ENCODE measurements at regions not wholly inside any gene's neighbourhood (a gene's known extent, or its start where the extent isn't known, plus 50 kb on each side); places are given as distances from the start of the nearest gene placed in this dataset.

DNA sequence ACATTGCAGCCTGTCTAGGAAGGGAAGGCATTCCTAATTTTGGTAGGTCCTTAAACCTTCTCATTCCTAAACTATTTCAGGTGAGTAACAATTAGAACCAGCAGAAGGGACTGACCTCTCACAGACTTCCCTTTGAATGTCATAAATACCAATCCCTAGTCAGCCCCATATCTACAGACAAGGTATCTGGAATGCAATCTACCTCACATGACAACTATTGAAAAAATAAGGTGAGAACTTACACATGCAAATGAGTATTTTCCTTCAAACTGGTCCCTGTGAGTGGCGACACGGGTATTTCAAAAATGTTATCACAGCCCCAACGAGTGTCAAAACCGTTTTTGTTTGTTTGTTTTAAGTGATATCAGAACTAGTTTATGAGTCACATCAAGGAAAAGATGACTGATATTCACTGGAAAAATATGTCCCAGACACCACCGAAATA lies 102.4 kb upstream of the VCX2 start:
- H3K4me3 ChIP-seq = no peak overlapping the region
- WGBS, 2 donors = 61 to 68% methylated on average over 5 of the region's 5 CpGs
- no peaks in the 10 kb centered on the region for H3K36me3 ChIP-seq
- no peaks in the 10 kb centered on the region for H3K9me3 ChIP-seq
- DNase-seq = no peak
- H3K27ac ChIP-seq = no peak overlapping the region
- H3K4me1 ChIP-seq = no peaks in the 10 kb centered on the region
- H3K27me3 ChIP-seq = no peaks in the 10 kb centered on the region
- intact Hi-C loops (cut with DNase I) = no loop called here
- TF ChIP-seq, protein P1, sequence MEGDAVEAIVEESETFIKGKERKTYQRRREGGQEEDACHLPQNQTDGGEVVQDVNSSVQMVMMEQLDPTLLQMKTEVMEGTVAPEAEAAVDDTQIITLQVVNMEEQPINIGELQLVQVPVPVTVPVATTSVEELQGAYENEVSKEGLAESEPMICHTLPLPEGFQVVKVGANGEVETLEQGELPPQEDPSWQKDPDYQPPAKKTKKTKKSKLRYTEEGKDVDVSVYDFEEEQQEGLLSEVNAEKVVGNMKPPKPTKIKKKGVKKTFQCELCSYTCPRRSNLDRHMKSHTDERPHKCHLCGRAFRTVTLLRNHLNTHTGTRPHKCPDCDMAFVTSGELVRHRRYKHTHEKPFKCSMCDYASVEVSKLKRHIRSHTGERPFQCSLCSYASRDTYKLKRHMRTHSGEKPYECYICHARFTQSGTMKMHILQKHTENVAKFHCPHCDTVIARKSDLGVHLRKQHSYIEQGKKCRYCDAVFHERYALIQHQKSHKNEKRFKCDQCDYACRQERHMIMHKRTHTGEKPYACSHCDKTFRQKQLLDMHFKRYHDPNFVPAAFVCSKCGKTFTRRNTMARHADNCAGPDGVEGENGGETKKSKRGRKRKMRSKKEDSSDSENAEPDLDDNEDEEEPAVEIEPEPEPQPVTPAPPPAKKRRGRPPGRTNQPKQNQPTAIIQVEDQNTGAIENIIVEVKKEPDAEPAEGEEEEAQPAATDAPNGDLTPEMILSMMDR (IDR thresholded peaks at IDR 0.05) = no peak
- TF ChIP-seq POLR2A (IDR thresholded peaks at IDR 0.05) = no peak

DNA sequence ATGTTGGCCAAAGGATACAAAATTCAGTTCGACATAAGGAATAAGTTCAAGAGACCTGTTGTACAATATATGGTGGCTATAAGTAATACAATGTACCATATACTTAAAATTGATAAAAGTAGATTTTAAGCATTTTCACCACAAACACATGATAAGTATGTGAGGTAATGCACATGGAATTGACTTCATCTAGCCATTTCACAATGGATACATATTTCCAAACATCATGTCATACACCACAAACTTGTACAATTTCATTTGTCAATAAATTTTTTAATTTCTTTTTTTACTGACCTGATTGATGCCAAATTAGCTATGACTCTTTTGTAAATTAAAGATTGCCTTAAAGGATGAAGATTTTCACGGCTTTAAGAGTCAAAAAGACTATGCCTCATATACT lies 103.1 kb upstream of the VCX2 start:
- WGBS, 2 donors = 68 to 92% methylated on average over 2 of the region's 2 CpGs
- Histone ChIP-seq H3K4me3 (no peak overlapping the region), H3K36me3 (no peaks in the 10 kb centered on the region), H3K27me3 (no peaks in the 10 kb centered on the region), H3K27ac (no peak overlapping the region), H3K9me3 (no peaks in the 10 kb centered on the region), H3K4me1 (no peaks in the 10 kb centered on the region)
- DNase-seq = no peak
- intact Hi-C loops (cut with DNase I) = no loop called here
- TF ChIP-seq, protein P1 (IDR thresholded peaks at IDR 0.05) = no peak
- no peak for TF ChIP-seq POLR2A (IDR thresholded peaks at IDR 0.05)

DNA sequence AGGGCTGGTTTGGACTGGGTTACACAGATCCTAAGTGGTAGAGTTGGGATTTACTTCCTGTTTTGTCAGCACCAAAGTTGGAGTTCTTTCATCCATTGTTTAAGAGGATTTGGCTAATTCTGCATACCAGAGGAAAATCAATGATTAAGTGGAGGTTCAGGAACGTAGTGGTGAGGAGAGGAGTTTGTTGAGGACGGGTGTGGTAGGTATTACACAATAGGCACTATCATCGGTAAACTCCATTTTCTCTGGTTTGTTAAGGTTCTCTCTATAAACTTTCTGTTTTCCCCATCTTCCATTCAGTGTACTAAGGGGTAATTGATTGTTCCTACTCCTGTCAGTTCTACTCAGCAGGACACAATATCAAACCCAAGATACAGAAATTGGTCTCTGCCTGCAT lies 107.5 kb upstream of the VCX2 start:
- Histone ChIP-seq H3K4me3 (no peak overlapping the region), H3K27me3 (no peaks in the 10 kb centered on the region), H3K9me3 (no peaks in the 10 kb centered on the region), H3K27ac (no peak overlapping the region), H3K36me3 (no peaks in the 10 kb centered on the region), H3K4me1 (no peaks in the 10 kb centered on the region)
- WGBS, 2 donors = 41 to 42% methylated on average over 3 of the region's 3 CpGs
- TF ChIP-seq, protein P1 (IDR thresholded peaks at IDR 0.05) = no peak
- TF ChIP-seq POLR2A (IDR thresholded peaks at IDR 0.05) = no peak
- intact Hi-C loops (cut with DNase I) = no loop called here
- no peak for DNase-seq

DNA sequence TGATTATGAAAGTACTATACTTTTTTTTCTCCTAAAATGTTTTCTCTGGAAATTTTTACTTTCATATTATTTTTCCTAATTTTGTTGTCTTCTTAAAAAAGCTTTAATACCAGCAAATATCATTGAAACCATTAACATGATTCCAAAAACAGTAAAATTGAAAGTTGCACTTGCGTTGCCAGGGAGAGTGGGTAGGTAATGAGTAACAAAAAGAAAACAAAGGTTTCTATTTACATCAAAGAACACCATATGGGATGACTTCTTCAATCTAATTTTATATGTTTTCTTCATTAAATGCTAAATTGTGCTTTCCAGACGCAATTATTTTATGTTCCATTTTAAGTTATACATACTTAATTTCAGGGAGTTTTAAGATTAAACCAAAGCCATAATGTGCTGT lies 108.3 kb upstream of the VCX2 start:
- DNase-seq = no peak
- intact Hi-C loops (cut with DNase I) = no loop called here
- no peak for TF ChIP-seq POLR2A (IDR thresholded peaks at IDR 0.05)
- TF ChIP-seq, protein P1 (IDR thresholded peaks at IDR 0.05) = no peak
- 57 to 95% methylated on average over 2 of the region's 2 CpGs for WGBS, 2 donors
- H3K27ac ChIP-seq = no peak overlapping the region
- no peaks in the 10 kb centered on the region for H3K9me3 ChIP-seq
- H3K4me3 ChIP-seq = no peak overlapping the region
- H3K36me3 ChIP-seq = no peaks in the 10 kb centered on the region
- no peaks in the 10 kb centered on the region for H3K4me1 ChIP-seq
- H3K27me3 ChIP-seq = no peaks in the 10 kb centered on the region

DNA sequence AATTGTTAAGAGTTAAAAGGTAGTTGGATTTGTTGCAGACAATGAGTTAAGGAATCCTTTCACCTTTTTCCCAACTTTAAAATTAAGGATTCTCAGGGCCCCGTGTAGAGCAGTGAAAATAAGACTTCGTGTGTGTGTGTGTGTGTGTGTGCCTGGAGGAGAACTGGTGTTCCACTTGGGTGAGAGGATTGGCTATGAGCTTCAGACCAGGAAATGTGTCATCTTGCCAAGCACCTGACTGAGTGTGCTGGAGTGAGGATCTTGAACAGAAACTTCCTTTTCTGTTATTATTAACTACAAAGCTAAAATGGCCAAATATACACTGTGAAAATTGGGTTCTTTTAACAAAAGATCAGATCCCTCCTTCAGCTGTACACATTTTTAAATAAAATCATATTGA lies 113.1 kb upstream of the VCX2 start:
- 32 to 55% methylated on average over 2 of the region's 2 CpGs for WGBS, 2 donors

More for the DNA sequence above, 113.1 kb upstream of the VCX2 start:
- Histone ChIP-seq H3K27ac (no peak overlapping the region), H3K9me3 (no peaks in the 10 kb centered on the region), H3K27me3 (no peaks in the 10 kb centered on the region), H3K4me1 (no peaks in the 10 kb centered on the region), H3K36me3 (no peaks in the 10 kb centered on the region), H3K4me3 (no peak overlapping the region)
- intact Hi-C loops (cut with DNase I) = no loop called here
- no peak for DNase-seq
- no peak for TF ChIP-seq POLR2A (IDR thresholded peaks at IDR 0.05)
- TF ChIP-seq, protein P1 (IDR thresholded peaks at IDR 0.05) = no peak
